GM21723 (cell line): ENCODE measurements at regions not wholly inside any gene's neighbourhood (a gene's known extent, or its start where the extent isn't known, plus 50 kb on each side); places are given as distances from the start of the nearest gene placed in this dataset.

Experiments
- ATAC-seq: cut with Tn5 transposase; IDR thresholded peaks from one replicate; pipeline ENCODE4 v1.9.1; 2021; ENCODE audit warnings: mild to moderate bottlenecking, moderate library complexity; ENCODE audit not compliant: unreplicated experiment

GRCh38 chr2:120985997-120986651, 250.5 kb downstream of the GLI2 start:
- no peak for ATAC-seq

GRCh38 chr2:120986898-120987650, 251.4 kb downstream of the GLI2 start:
- ATAC-seq, result no peak

- ATAC-seq, result no peak
Observed at GRCh38 chr2:120988051-120988699, 252.5 kb downstream of the GLI2 start.

- no peak for ATAC-seq
Observed at GRCh38 chr2:120988700-120989511, 253.2 kb downstream of the GLI2 start.

- ATAC-seq, result no peak
Observed at GRCh38 chr2:120989512-120990441, 254.1 kb downstream of the GLI2 start.

GRCh38 chr2:120990451-120990871, 254.8 kb downstream of the GLI2 start:
- no peak for ATAC-seq

- ATAC-seq, result no peak
Observed at GRCh38 chr2:120991441-120991840, 255.8 kb downstream of the GLI2 start.

- no peak for ATAC-seq
Observed at GRCh38 chr2:120992791-120993555, 257.3 kb downstream of the GLI2 start.

- no peak for ATAC-seq
Observed at GRCh38 chr2:120993661-120994060, 258.0 kb downstream of the GLI2 start.

- no peak for ATAC-seq
Observed at GRCh38 chr2:120994301-120994995, 258.8 kb downstream of the GLI2 start.

GRCh38 chr2:120995152-120995551, 259.5 kb downstream of the GLI2 start:
- no peak for ATAC-seq

GRCh38 chr2:120995656-120996190, 260.1 kb downstream of the GLI2 start:
- ATAC-seq, result no peak

GRCh38 chr2:120999377-121000097, 263.9 kb downstream of the GLI2 start:
- ATAC-seq, result no peak

GRCh38 chr2:121000804-121001203, 265.1 kb downstream of the GLI2 start:
- no peak for ATAC-seq

GRCh38 chr2:121001641-121002040, 266.0 kb downstream of the GLI2 start:
- no peak for ATAC-seq

GRCh38 chr2:121002597-121002996, 266.9 kb downstream of the GLI2 start:
- no peak for ATAC-seq

- no peak for ATAC-seq
Observed at GRCh38 chr2:121003391-121003790, 267.7 kb downstream of the GLI2 start.

- ATAC-seq, result no peak
Observed at GRCh38 chr2:121004359-121004758, 268.7 kb downstream of the GLI2 start.
